Esophagus squamous epithelium (tissue), 4 donors: ENCODE measurements at regions not wholly inside any gene's neighbourhood (a gene's known extent, or its start where the extent isn't known, plus 50 kb on each side); places are given as distances from the start of the nearest gene placed in this dataset.

Source experiments
- POLR2A ChIP-seq, 4 donors: fragments of 450-650 bp; IDR thresholded peaks; one replicate each; pipeline ENCODE4 v1.6.1; 2017; ENCODE audit warnings: antibody characterized with exemption in 4 of 4, mild to moderate bottlenecking in 4 of 4, moderate library complexity in 3 of 4
- TF ChIP-seq, protein P1 (sequence below), 6 experiments: fragments of 450-650 bp in 4 of 6; fragments of 200-600 bp in 2 of 6; sonication (generic) in 2 of 6; IDR thresholded peaks; one replicate each; pipeline ENCODE4 v1.5.1; 2016 to 2019; ENCODE audit warnings: antibody characterized with exemption in 6 of 6, mild to moderate bottlenecking in 4 of 6, moderate library complexity in 4 of 6

DNA sequence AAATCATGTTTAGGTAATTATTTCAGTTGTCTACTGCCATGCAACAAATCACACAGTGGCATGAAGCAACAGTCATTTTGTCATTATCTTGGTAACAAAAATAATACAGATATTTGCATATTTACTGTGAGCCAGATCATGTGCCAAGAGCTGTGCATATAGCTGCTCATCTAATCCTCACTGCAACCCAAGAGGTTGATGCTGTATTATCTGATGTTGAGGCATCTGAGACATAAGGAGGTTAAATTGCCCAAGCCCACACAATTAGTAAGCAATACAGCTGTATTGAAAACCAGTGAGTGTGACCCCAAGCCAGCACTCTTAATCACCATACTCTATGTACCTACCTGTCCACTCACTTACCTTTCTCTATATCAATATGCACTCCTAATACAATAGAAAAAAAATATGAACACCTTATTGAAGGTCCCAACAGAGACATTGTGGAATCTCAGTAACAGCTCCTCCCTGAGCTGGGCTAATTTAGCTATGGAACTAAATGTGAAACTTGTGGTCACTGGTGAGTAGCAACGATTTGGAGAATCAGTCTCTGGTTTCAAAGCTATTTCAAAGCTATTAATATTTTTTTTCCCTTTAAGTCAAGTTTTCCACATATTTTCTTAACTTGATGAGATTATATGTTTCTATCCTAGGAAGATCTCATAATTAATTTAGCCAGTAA, 185.2 kb downstream of the KLF12 start:
- TF ChIP-seq, protein P1, sequence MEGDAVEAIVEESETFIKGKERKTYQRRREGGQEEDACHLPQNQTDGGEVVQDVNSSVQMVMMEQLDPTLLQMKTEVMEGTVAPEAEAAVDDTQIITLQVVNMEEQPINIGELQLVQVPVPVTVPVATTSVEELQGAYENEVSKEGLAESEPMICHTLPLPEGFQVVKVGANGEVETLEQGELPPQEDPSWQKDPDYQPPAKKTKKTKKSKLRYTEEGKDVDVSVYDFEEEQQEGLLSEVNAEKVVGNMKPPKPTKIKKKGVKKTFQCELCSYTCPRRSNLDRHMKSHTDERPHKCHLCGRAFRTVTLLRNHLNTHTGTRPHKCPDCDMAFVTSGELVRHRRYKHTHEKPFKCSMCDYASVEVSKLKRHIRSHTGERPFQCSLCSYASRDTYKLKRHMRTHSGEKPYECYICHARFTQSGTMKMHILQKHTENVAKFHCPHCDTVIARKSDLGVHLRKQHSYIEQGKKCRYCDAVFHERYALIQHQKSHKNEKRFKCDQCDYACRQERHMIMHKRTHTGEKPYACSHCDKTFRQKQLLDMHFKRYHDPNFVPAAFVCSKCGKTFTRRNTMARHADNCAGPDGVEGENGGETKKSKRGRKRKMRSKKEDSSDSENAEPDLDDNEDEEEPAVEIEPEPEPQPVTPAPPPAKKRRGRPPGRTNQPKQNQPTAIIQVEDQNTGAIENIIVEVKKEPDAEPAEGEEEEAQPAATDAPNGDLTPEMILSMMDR (IDR thresholded peaks at IDR 0.05) = no peak
- no peak for TF ChIP-seq POLR2A (IDR thresholded peaks at IDR 0.05)
